Activated naive CD4-positive, alpha-beta T cell treated with Interleukin-2 at 50 U/mL for 16 hours (primary cell): ENCODE measurements at regions not wholly inside any gene's neighbourhood (a gene's known extent, or its start where the extent isn't known, plus 50 kb on each side); places are given as distances from the start of the nearest gene placed in this dataset.
"Not testable (repeated sequence)": the region's sequence is repeated elsewhere in the genome, so short reads cannot be mapped to it uniquely, and the experiment has no call there.

Experiments
- DNase-seq: peaks from one replicate; pipeline ENCODE4 v3.0.0-alpha.2; 2020

DNA sequence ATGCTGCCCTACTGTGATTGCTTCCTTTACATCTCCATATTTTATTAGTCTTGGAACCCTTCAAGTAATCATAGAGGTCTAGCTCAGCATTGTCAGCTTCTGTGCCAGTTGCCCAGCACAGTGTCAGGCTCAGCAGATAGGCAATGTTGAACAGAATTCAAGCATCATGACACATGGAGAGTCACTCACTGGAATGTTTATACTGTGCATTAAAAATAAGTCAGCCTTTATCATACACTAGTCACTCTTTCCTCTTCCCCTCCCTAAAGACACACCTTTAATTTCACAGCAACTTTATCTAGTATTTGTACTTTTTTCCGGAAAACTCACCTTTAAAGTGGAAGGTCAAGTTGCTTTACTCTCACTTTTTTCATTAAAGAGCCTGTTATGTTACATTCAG is 253.8 kb upstream of the CDH11 start:
- DNase-seq, result no peak

DNA sequence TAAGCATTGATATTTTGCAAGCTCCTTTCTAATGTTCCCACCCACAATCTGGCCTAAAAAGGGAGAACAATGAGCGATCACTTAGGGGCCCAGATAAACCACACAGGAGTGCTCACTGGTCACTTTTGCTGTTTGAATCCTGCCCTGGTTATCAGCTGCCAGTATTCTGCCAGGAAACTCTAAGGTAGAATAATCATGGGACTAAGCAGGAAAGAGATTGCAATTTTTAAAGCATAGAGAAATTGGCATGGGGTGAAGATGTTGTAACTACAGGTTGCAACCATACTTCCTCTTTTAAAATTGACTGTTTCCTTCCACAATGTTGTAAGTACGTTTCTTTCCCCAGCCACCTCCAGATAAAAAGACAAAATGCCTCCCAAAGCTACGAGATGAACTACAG is 251.2 kb upstream of the CDH11 start:
- DNase-seq, result no peak

DNA sequence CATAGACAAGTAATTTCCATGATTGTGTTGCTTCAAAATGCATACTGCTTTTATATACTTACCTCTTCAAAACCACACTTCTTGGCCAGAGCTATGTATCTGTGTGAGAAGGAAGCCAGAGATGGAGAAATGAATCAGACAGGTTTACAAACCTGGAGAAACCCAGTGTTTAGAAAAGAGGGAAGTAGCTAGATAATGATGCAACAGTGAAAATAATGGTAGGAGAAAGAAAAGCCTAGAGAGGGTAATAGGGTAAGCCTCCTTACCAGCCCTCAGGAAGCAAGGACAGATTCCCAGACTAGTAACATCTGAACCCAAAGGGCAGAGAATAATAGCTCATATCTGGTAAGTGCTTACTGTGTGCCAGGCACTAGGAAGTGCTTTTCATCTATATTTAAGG is 250.3 kb upstream of the CDH11 start:
- DNase-seq, result no peak

DNA sequence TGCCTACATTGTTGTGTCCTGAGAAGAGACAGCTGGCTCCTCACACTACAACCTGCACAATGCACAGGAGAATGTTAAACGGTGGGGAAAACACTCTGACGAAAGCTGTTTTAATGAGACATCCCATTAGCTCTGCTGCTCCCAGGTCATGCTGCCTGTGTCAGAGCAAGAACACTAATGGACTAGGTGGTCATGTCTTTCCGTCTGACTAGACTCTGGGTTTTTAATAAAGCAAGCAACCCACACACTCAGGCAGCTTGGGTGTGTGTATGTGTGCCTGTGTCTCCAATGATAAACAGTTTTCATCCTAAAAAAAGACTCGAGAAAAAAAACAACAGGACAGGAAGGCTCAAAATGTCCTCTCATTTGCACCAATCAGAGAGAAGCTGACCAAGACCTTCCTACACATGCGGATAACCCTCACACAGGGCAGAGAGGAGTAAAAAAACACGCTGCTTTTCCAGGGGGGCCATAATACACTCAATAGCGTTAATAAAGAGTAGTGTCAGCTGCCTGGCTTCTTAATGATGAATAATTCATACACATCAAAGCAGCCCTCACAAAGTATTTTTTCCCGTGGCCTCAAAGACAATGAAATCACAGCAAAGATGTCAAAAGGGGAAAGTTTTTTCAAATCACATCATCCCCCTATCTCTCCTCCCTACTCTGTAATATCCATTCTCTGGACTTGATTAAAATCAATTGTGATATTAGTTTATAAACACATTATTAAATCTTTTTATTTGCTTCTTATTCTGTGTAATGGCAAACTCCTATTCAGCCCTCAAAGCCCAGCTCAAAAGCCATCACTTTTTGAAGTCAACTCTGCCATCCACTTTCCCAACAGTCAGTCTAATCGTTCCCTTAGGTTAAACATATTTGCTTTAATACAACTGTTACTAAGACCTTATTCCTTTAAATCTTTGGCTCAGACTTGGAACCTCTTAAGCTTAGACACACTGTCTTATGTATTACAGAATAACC is 244.2 kb upstream of the CDH11 start:
- no peak for DNase-seq

DNA sequence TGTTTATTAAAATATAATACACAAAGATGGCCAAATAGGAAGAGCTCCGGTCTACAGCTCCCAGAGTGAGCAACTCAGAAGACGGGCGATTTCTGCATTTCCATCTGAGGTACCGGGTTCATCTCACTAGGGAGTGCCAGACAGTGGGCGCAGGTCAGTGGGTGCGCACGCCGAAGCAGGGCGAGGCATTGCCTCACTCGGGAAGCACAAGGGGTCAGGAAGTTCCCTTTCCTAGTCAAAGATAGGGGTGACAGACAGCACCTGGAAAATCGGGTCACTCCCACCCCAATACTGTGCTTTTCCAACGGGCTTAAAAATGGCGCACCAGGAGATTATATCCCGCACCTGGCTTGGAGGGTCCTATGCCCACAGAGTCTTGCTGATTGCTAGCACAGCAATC is 234.9 kb upstream of the CDH11 start:
- not testable (repeated sequence) for DNase-seq

DNA sequence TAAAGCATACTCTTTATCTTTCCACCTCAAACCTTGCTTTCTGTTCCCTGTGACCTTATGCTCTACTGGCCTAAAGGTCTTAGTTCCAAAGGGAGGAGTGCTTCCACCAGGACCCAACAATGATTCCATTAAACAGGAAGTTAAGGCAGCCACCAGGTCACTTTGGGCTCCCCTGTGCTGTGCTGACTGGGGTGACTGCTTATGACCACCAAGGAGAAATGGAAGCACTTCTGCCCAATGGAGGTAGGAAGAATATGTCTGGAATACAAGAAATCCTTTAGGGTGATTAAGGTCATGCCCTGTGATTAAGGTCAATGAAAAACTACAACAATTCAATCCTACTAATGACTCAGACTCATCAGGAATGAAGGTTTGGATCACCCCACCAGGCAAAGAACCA is 233.8 kb upstream of the CDH11 start:
- DNase-seq, result no peak

DNA sequence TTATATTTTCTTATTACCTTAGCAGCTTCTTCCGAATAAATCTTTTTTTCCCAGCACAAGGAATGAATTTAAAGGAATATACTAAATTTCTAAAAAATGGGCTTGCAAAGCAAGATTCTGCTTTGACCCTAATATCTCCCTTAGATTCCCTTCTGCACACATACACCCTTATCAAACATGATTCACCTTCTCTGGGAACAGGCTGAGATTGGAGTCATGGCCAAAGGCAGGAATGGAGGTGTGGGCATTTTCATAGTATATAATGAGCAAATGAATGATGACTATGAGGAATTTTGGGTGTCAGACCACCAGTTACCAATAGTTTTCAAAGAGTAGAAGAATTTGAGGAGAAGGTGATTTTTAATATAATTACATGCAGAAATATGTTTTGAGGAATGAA is 231.3 kb upstream of the CDH11 start:
- no peak for DNase-seq

DNA sequence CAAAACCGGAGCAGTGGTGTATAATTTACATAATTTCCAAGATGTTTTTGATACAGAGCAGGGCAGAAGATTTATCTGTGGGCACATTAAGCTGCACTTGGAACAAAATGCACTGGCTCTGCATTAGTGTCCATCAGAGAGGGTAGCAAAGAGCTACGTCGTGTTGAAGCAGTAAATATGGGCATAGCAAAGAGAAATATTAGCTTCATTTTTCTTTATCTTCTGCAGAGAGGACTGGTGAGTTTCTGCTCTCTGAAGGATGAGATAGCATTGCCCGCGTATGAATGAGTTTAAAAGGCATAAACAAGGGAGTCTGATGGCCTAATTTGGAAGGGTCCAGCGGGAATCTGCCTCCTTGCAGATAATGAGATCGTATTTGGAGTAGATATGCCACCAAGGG is 227.8 kb upstream of the CDH11 start:
- no peak for DNase-seq

DNA sequence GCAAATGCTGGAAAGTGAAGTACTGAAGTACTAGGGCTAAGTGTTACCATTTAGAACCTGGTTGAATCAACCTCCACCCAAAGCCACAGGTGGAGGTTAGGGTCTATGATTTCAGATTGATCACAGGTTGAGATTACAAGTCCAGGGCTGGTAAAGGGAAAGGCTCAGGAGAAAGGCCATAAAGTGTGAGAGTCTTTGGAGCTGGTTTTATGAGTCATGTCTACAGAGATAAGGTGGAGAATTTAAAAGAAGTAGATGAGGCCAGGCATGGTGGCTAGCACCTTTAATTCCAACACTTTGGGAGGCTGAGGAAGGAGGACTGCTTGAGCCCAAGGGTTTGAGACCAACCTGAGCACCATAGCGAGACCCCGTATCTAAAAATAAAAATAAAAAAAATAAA is 221.7 kb upstream of the CDH11 start:
- no peak for DNase-seq

DNA sequence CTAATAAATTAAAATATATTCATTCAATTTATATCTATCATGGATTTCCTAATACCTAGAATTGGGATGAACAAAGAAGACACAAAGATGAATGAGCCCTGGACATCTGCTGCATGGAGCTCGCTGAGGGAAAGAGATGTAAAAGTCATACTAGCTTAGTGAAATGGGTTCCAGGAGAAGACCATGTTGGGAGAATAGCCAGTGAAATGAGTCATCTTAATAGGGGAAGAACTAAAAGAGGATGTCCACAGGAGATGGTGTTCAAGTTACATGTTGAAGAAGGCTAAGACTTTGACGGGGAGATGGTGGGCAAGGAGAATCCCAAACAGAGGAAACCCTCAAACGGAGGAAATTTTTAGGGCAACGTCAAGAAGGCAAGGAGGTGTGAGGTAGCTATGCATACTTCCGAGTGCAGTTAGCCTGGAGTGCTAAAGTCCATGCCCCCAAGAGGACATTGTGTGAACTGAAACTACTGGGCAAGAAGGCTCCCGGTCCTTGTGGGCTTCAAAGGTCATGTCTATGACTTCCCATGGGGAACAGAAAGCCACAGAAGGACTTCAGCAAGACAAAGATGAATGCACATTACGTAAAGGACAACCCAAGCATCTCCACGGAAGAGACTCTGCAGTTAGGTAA is 220.5 kb upstream of the CDH11 start:
- no peak for DNase-seq

DNA sequence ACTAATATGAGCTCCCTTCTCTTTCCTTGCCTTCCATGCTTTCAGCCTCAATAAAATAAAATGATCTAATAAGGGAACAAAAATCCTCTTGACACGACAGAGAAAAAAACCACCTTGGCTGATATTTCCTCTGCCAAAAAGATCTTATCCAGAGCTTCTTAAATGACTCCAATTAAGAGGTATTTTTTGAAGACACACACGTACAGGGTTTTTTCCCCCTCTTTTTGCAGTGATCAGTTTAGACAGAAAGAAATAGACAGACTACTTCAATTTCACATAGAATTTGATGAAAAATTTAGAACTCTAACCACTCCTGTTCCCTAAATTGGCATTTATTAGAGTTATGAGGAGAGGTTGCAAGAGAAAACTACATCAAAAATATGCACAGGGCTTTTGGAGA is 217.2 kb upstream of the CDH11 start:
- no peak for DNase-seq

DNA sequence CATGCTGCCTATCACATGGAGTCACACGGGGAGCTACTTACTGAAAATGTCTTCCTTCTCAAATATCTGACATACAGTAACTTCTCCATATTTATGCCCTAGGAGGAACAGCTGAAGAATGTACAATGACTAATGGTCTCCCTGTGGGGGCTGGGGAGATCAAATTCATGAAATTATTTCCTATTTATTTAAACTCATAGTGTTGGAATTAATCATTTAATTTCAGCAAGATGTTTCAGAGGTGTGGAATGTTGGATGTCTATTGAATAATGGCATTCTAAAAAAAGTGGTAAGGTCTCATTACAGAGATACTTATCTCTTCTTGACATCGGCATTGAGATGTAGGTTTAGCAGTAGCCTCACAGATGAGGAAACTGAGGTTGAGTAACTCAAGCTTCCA is 214.3 kb upstream of the CDH11 start:
- no peak for DNase-seq

DNA sequence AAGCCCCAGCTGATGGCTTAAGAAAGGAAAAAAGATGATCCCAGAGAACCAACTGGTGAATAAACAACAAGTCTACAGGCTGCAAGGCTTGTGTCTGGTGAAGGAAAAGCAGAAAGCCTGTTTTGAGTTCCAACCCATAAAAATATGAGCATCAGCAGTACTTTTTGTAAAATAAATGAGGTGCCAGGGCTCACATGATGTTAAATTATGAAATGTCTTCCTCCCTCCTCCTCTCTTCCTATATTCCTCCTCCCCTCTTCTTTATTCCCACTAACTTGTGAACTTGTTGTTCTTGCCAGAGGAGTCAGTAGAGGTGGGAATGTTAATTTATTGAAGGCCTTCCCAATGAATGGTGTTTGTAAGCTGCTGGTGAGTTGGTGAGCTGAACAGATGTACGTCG is 212.2 kb upstream of the CDH11 start:
- no peak for DNase-seq

DNA sequence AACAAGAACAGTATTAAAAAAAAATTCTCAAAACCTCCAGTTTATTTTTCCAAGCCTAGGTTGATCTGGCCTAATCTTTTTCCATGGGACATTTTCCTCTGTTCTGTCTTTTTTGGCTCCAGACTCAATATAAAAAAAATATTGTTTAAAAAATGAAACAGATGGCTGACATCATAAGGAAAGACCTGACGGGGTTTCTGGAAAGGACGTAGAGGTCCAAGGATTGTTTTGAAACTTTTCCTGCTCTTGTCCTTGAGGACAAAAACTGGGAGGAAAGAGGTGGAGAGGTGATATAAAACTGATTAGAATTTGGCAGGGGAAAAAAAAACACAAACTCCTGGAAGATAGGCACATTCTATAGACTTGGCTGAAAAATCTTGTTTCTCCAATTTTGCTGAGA is 211.4 kb upstream of the CDH11 start:
- no peak for DNase-seq

DNA sequence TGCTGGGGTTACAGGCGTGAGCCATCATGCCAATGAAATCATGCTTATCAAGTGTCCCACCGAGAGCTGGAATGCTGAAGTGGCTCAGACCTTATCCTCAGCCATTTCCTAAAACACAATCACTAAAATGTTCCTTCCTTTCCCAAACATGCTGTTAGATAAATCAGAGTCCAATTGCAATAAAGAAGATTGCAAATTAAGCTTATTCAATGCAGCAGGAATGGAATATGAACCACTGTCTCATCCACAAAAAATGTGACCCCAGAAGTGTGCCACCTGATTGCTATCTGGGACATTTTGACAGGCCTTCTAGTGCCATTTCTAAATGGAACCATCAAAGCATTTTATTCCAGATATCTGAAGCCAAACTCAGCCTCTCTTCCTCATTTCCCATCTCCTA is 205.5 kb upstream of the CDH11 start:
- no peak for DNase-seq

DNA sequence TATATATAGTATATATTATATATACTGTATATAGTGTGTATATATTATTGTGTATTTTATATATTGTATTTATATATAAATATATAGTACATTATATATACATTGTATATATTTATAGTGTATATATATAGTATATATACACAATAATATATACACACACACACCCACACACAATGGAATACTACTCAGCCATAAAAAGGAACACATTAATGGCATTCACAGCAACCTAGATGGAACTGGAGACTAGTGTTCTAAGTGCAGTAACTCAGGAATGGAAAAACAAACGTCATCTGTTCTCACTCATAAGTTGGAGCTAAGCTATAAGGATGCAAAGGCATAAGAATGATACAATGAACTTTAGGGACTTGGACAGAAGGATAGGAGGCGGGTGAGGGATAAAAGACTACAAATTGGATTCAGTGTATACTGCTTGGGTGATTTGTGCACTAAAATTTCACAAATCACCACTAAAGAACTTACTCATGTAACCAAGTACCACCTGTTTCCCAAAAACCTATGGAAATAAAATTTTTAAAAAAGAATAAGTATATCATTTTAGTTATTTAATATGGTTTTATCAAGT is 201.9 kb upstream of the CDH11 start:
- no peak for DNase-seq

DNA sequence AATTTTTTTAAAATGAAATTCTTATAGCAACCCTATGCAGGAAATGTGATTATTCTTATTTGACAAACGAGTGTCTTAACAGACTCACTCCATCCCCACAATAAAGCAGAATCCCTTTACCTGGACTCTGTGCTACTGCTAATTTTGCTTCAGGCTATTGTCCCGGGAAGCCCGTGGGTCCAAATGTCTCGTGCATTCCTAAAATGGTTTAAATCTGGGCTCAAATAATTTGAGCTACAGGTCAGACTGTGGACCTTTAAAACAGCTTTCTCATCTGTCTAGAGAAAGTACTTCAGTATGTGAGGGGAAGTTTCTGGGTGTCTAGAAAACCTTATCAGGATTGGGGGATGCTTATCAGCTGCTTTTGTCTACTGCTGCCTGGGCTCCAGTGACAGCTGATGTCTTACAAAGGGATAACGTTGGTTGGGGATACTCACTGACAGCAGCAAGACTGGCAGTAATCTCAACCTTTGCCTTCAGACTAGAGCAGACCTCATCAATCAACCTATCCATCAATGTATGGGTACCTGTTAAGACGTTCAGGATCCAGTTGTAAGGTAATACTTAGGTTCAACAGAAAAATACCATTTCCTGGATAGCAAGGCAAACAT is 197.9 kb upstream of the CDH11 start:
- no peak for DNase-seq

DNA sequence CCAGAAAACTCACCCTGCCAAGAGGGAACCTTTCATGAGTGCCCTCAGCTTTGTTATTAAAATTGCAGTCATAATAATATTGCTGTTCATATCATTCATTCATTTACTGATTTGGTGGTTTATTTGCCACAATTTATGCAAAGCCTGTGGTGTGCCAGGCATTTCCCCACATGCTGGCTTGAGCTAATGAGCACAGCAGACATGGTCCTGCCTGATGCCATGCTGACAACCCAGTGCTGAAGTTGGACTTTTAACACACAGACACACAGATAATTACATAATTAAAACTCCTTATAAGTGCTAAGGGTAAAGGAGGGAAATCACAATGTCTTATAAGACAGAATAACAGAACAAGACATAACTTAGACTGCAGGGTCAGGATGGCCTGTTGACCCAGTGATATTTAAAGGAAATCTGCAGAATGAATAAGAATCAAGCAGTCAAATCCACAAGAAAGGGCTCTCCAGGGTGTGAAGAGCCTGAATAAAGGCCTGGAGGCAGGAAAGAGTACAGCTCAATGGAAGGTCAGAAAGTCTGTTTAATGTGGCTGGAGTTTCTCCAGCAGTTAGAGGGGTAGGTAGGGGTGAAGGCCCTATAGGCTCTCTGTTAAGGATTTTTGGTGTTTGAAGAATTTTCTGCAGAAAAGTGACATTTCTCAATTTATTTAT is 196.9 kb upstream of the CDH11 start:
- DNase-seq, result no peak

DNA sequence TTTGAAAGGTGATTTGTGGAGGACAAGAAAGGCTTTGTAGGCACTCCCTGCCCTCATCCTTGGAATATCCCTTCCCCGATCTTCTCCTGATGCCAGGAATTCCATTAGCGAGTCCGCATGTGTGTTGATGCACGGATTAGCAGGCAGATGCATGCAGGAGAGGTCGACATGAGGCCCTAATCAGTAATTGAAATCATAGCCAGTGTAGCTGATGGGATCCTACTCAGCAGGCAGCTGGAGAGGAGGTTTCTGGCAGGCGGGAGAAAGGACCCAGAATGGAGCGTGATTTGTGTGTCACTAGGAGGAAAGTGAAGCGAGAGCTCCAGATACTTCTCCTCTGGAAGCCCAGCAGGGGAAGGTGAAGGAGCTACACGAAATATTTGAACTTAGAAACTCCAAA is 196.3 kb upstream of the CDH11 start:
- DNase-seq, result no peak

DNA sequence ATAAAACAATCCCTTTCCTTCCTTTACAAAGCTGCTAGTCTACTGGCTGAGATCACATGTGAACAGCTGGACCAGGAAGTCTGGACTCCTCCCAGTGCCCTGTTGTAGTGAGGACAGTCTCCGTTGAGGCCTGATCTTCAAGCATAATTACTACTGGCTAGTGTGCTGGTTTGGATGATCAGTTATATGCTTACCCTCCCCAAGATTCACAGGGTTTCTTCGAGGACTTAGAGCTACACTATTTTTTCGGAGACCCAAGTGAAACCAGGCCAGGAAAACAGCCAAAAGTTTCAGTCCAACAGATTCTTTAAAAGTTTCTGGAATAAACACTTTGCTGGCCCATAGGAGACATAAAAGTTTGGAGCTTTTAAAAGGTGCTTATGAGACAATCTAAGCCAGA is 194.9 kb upstream of the CDH11 start:
- no peak for DNase-seq

DNA sequence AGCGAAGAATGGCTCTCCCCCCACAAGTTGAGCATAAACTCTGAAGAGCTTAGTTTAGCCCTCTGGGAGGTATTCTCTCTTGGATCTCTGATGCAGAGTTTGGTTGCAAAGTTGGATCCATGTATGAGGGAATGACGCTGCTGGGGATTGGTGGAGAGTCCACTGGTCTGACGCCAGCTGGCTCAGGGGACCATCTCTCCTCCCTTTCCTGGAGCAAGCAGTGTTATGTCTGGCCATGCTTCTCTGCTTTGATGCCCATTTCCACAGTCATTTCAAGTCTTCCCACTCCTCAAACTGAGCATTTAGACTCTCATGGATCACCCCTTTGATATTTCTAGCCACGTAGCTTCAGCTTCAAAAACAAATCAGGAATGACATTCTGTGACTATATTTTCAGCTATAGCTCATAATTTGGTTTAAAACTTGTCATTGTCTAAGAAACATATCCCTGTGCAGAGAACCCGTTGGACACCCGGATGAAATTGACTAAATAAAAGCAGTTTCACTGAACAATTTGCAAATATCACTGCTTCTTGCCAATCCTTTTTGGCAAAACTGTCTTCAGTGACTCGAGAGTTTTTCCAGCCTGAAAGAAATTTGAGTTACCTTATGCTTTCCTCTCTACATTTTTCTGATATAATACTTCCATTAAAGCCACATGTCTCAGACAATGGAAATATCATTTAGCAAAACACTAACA is 193.4 kb upstream of the CDH11 start:
- no peak for DNase-seq

DNA sequence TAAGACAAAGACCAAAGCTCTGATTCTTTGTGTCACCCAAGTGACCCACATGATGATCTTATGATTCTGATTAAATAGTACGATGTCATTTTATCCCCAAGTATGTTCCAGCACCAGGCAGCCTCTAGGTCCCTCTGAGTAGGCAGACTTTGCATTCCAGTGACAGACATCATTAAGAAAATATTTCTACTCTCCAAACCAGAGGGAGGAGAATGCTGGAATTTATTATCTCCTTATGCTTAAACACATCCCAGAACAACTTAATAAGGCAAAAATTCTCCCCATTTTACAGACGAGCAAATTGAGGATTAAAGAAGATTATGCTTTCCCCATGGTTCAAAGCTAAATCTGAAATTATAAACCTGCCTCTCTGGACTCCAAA is 192.8 kb upstream of the CDH11 start:
- no peak for DNase-seq
